ENCODE measurements at regions not wholly inside any gene's neighbourhood (a gene's known extent, or its start where the extent isn't known, plus 50 kb on each side); places are given as distances from the start of the nearest gene placed in this dataset.

GRCh38 chr18:78728784-78729467 is 250.7 kb upstream of the SALL3 start:
- DNase-seq (ENCODE audit: low read depth in 4 of 4, low spot score in 1 of 4): no peak

- DNase-seq (ENCODE audit: low read depth in 4 of 4, low spot score in 1 of 4): no peak
These were observed 249.1 kb upstream of the SALL3 start for GRCh38 chr18:78730546-78730945.

DNA sequence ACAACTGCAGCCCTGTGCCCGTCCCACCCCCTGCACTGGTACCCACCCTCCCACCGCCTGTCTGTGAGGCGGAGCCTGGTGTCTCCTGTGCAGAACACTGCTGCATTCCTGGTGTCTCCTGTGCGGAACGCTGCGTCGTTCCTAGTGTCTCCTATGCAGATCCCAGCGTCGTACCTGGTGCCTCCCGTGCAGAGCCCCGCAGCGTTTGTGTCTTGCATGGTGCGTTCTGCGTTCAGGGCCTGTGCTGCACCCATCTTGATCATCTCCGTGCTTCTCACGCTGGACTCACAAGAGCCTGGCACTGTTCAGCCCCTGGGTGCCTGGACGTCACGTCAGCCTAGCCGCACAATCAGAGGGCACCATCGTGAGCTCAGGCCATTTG is 248.6 kb upstream of the SALL3 start:
- DNase-seq (ENCODE audit: low read depth in 4 of 4, low spot score in 1 of 4): no peak

- DNase-seq (ENCODE audit: low read depth in 4 of 4, low spot score in 1 of 4): no peak
These were observed 248.1 kb upstream of the SALL3 start for GRCh38 chr18:78731398-78732032.

DNA sequence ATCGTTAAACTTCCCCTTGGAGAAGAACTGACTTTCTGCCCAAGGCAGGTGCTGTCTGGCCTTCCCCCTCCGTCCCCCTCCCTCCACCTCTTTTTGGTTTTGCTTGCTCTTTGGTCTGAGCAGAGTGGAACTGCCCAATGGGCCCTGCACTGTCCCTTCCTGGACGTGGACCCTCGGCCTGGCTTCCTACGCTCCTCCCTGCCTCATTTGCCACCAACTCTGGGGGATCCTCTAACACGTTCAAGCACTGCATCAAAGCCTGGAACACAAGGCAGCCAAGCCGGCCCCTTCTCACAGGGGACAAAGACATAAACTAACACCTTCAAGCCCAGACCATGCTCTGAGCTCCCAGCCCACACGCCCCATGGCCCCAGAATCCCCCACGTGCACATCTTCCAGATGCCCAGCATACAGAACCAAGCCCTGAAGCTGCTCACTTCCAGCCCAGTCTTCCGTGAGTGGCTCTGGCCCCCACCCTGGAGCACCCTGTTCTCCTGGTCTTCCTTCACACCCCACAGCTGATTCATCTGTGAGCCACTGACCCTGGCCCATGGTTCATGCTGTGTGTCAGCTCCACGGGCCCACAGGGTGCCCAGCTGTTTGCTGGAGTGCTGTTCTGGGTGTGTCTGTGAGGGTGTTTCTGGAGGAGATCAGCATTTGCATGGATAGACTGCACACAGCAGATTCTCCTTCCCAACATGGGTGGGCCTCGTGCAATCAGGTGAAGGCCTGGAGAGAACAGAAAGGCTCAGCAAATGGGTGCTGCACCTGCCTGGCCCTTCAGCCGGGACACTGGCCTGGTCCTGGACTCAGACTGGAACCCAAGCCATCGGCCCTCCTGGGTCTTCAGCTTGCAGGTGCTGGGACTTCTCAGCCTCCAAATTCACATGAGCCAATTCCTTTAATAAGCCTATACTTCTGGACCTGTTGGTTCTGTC is 247.1 kb upstream of the SALL3 start:
- DNase-seq (ENCODE audit: low read depth in 4 of 4, low spot score in 1 of 4): no peak

DNA sequence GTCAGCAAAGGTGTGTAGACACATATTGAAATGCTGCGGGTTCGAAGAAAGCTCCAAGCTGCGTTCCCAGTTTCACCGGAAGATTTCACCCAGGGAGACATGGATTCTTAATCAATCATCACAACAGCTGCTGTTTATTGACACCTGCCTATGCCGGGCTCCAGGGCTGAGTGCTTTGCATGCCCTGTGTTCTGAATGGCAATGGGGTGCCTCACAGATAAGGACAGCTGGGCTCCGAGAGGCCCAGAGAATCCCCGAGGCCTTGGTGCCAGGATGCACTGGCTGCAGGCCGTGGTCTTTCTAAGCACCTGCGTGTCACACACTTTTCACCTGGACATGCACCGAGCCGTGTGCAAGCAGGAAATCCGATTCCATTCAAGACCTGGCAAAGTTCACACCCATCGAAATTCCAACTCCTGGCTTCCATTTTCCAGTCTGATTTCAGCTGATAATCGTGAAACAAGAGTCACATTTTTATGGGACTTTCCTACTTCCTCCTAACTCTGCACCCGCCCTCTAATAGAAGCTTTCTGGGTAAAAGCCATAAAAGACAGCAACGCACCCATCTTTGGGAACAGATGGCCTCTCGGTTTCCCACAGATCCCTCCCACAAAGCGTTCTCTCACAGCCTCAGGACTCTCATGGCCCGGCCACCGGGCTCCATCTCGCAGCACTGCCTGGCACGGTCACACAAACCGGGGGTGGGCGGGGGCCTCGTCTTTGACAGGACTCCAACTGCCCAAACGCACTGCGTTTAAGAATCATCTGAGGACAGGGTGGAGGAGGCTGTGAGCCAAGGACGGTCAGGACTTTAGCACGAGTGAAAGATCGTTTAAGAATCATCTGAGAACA is 245.6 kb upstream of the SALL3 start:
- no peak for DNase-seq (ENCODE audit: low read depth in 4 of 4, low spot score in 1 of 4)

DNA sequence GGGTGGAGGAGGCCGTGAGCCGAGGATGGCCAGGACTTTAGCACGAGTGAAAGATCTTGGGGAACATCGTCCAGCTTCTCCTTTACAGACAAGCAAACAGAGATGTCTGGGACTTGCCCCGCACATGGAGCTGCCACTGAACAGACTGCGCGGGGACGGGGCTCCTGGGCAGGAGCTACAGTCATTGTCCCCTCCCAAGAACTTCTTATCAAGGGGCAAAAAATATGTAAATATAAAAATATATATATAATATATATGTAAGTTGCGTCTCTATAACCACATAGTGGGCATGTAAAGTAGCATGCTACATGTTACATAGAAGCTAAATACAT is 245.0 kb upstream of the SALL3 start:
- DNase-seq (ENCODE audit: low read depth in 4 of 4, low spot score in 1 of 4): no peak

DNA sequence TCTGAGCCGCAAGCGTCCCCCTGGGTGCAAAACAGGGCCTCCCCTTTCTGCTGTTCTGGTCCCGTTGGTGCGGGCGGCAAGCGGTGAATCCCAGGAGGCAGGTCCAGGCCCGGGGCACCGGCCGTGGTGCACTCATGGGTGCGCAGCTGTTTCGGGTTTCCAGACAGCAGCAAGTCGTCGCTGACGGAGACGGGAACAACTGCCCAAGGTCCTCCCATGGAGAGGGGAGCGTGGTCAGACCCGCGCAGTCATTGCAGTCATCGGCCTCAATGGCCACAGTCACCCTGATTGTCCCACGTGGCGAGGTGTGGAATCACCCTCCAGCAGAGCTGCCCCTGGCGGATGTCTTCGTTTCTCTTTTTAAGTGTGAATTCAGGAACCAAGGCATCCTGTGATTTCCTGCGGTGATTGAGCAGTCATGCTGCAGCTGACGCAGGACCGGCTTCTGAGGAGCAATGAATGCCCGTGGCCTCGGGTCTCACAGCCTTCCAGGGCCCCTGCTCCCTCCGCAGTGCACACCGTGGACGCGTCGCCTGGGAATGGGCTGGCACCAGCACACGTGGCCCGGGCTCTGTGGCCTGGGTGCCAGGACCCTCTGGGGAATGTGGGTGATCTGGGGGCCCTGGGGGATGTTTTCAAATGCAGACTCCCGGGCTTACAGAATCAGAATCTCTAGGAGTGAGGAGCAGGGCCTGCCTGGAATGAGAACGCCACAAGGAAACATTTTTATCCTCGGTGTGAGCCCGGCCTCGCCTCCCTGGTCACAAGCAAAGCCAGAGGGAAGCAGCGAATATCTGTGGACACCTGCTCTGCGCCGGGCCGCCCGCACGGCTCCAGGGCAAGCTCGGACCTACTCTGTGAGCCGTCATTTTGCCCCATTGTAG is 244.2 kb upstream of the SALL3 start:
- no peak for DNase-seq (ENCODE audit: low read depth in 4 of 4, low spot score in 1 of 4)

DNA sequence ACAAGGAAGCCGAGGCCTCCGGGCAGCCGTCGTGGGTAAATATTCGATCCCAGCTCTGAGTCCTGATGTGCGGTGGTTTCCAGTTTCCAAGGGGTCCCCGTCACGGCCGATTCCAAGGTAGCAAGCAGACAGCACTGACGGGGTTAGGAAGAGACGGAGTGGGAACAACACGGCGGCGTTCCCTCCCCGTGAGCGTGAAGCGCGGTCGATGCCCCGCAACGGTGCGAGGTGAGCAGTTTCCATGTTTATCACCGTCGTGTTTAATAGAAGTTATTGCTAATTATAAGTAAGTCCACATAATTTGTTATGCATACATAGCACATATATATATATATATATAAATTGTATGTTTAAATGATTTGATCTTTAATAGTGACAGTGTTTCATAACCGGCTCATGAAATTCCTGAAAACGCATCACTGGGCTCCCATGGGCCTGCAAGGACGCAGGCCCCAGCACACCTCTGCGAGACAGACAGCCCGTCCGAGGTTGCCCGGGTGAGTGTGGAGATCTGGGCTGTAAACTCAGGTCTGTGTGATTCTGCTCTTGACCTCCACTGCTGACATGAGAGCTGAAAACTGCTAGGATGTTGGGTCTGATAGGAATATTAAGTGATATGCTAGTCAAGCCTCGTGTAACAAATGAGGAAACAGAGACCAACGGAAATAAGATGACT is 243.5 kb upstream of the SALL3 start:
- DNase-seq (ENCODE audit: low read depth in 4 of 4, low spot score in 1 of 4): no peak

- DNase-seq (ENCODE audit: low read depth in 4 of 4, low spot score in 1 of 4): no peak
These were observed 242.4 kb upstream of the SALL3 start for GRCh38 chr18:78737006-78737915.

DNA sequence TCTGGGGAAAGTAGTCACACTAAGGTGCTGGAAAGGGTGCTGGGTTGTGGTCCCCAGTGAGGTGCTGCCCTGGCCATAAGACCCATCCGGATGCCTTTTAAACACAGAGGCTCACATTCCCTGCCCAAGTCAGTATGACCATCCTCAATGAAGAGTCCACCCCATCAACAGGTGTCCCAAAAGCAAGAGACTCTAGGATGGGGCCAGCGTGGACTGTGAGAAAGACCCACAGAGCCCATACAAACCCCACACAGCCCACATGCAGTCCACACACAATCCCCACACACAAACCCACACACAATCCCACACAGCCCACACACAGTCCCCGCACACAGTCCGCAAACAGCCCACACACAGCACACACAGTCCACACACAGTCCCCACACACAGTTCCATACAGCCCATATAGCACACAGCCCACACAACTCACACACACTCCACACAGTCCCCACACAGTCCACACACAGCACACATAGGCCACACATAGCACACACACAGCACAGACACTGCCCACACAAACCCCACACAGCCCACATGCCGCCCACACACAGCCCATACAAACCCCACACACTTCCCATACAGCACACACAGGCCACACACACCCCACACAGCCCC is 241.4 kb upstream of the SALL3 start:
- DNase-seq (ENCODE audit: low read depth in 4 of 4, low spot score in 1 of 4): no peak

- DNase-seq (ENCODE audit: low read depth in 4 of 4, low spot score in 1 of 4): no peak
These were observed 240.5 kb upstream of the SALL3 start for GRCh38 chr18:78739115-78739514.

- DNase-seq (ENCODE audit: low read depth in 4 of 4, low spot score in 1 of 4): no peak
These were observed 239.5 kb upstream of the SALL3 start for GRCh38 chr18:78739882-78740677.

DNA sequence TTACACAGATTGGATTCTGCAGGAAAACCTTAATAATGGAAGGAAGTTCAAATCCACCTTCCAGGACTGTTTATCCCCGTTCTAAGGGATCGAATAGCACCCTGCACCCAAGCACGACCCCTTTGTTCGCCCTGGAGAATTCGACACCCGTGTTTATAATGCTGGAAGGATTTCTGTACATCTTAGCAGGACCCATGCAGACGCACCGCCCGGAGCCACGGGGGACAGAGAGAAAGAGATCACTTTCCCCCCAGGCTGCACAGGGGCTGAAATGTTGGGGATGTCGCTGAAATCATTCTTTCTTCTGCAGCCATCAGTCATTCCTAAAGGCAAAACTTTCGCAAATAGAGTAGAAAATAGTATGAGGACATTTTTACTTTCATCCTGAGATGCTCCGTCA is 238.7 kb upstream of the SALL3 start:
- DNase-seq (ENCODE audit: low read depth in 4 of 4, low spot score in 1 of 4): no peak

DNA sequence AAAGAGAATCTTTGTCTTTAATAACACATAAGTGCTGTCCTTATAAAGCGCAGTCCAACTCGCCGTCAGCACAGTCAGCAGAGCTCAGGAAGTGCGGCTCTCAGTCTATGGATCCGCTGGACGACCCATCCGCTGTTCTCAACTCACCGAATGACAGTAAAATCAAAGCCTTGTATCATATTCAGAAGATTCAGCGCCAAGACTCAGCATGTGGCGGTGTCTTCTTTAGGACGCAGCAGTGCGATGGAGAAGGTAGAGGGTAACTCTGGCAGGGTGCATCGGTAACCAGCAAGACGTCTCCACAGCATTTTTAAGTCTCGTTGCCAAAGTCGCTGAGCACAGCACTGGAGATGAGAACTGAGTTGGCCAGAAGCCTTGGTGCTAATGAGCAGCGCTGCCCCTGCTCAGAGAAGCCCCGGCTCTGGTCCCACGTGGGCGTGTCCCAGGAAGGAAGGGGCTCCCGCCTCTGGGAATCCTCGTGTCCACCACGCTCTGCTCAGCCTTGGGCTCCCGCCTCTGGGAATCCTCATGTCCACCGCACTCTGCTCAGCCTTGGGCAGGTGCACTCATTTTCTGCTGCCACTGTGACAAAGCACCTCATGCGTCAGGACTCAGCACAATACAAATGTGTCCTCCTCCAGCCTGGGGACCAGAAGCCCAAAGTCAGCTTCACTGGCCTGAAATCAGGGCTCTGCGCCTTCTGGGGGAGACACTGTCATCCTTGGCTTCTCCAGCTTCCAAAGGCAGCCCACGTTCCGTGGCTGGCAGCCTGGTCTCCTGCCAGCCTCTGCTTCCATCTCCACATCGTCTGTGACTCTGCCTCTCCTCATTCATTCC is 238.0 kb upstream of the SALL3 start:
- DNase-seq (ENCODE audit: low read depth in 4 of 4, low spot score in 1 of 4): no peak

DNA sequence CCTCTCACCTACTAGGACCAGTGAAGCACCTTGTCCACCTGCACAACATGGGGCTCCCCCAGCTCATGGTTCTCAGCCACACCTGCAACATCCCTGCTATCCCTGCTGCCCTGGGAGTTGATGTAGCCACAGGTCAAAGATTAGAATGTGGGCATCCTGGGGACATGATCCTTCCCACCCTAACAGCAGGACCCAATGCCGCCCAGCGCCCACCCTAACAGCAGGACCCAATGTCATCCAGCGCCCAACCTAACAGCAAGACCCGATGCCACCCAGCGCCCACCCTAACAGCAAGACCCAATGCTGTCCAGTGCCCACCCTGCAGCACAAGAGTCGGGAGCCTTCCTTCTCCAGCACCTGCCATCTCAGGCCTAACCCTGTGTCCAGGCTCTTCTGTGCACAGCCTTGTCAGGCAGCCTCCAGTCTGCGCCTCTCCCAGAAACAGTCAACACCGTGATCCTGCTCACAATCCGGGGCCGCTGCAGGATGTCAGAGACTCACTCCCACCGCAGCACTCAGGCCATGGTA is 237.3 kb upstream of the SALL3 start:
- no peak for DNase-seq (ENCODE audit: low read depth in 4 of 4, low spot score in 1 of 4)
